Keratinocyte (primary cell): ENCODE measurements at regions not wholly inside any gene's neighbourhood (a gene's known extent, or its start where the extent isn't known, plus 50 kb on each side); places are given as distances from the start of the nearest gene placed in this dataset.

Experiments used
- DNase-seq: peaks from one replicate; pipeline ENCODE4 v3.0.0-alpha.2; 2011; ENCODE audit warnings: low read depth, missing footprints, low spot score
- FAIRE-seq: peaks from 2 replicates; lab custom pipeline; 2011; peaks lifted over from hg19 to GRCh38; lab: Jason Lieb, UNC
- H2AFZ ChIP-seq: 2 replicates; pipeline ENCODE4 v1.6.0; 2012; ENCODE audit warnings: low read length, control low read depth, inconsistent platforms; ENCODE audit not compliant: control insufficient read depth
- H3K27ac ChIP-seq: 2 replicates; pipeline ENCODE4 v1.5.1; 2011; ENCODE audit warnings: low read length; ENCODE audit not compliant: control insufficient read depth, insufficient read depth
- H3K27me3 ChIP-seq: 3 replicates; pipeline ENCODE4 v1.6.0; 2011; ENCODE audit warnings: low read length; ENCODE audit not compliant: control insufficient read depth, insufficient read depth; ENCODE audit errors: extremely low read depth
- H3K36me3 ChIP-seq, 2 experiments: 2 replicates in 1 of 2; 3 replicates in 1 of 2; pipeline ENCODE4 v1.5.1; 2011; ENCODE audit warnings: low read length in 2 of 2, mild to moderate bottlenecking in 1 of 2; ENCODE audit not compliant: control insufficient read depth in 2 of 2, insufficient read depth in 2 of 2; ENCODE audit errors: extremely low read depth in 1 of 2
- H3K4me1 ChIP-seq: 3 replicates; pipeline ENCODE4 v1.5.1; 2011; ENCODE audit warnings: low read length; ENCODE audit not compliant: control insufficient read depth, insufficient read depth; ENCODE audit errors: extremely low read depth
- H3K4me2 ChIP-seq: 3 replicates; pipeline ENCODE4 v1.6.0; 2011; ENCODE audit warnings: low read depth, low read length; ENCODE audit not compliant: control insufficient read depth, insufficient read depth; ENCODE audit errors: extremely low read depth
- H3K4me3 ChIP-seq, 3 experiments: fragments of 200-600 bp in 1 of 3; sonication (generic) in 1 of 3; 2 replicates in 2 of 3; 3 replicates in 1 of 3; pipeline ENCODE4 v1.5.1; 2011 to 2016; ENCODE audit warnings: low read length in 3 of 3, mild to moderate bottlenecking in 3 of 3, control low read depth in 2 of 3, inconsistent platforms in 1 of 3, low read depth in 1 of 3, mixed read lengths in 1 of 3, mixed run types in 1 of 3, moderate library complexity in 1 of 3; ENCODE audit not compliant: control insufficient read depth in 2 of 3, insufficient read depth in 2 of 3; ENCODE audit errors: extremely low read depth in 1 of 3
- H3K79me2 ChIP-seq: 2 replicates; pipeline ENCODE4 v1.6.0; 2012; ENCODE audit warnings: low read length; ENCODE audit not compliant: control insufficient read depth, insufficient read depth
- H3K9ac ChIP-seq: 3 replicates; pipeline ENCODE4 v1.6.0; 2011; ENCODE audit warnings: low read length; ENCODE audit not compliant: control insufficient read depth, insufficient read depth; ENCODE audit errors: extremely low read depth
- H3K9me1 ChIP-seq: 3 replicates; pipeline ENCODE4 v1.6.0; 2011; ENCODE audit warnings: low read length; ENCODE audit not compliant: control insufficient read depth, insufficient read depth; ENCODE audit errors: extremely low read depth
- H3K9me3 ChIP-seq: 2 replicates; pipeline ENCODE4 v1.5.1; 2012; ENCODE audit warnings: low read depth, low read length; ENCODE audit not compliant: control insufficient read depth
- H4K20me1 ChIP-seq: 3 replicates; pipeline ENCODE4 v1.6.0; 2011; ENCODE audit warnings: low read length; ENCODE audit not compliant: control insufficient read depth, insufficient read depth; ENCODE audit errors: extremely low read depth
- EZH2 ChIP-seq: IDR thresholded peaks from one replicate; pipeline ENCODE4 v1.6.1; 2012; ENCODE audit warnings: inconsistent platforms, mild to moderate bottlenecking, low read length, moderate library complexity
- dilution Hi-C: fragments of 300-500 bp; cut with MboI; formaldehyde crosslinking; loops from one replicate; pipeline ENCODE4 v1.7.0; 2020; ENCODE audit warnings: low sequenced_read_pairs; ENCODE audit not compliant: extremely low pct_ligation_motif_present
- TF ChIP-seq, protein P1 (sequence below), 3 experiments: IDR thresholded peaks in 1 of 3; conservative IDR thresholded peaks in 1 of 3; optimal IDR thresholded peaks in 1 of 3; 2 replicates in 2 of 3; 3 replicates in 1 of 3; pipeline versions ENCODE3 to v1.5.1; 2011; ENCODE audit warnings: low read length in 3 of 3, mild to moderate bottlenecking in 3 of 3, moderate library complexity in 2 of 3, control low read depth in 1 of 3, inconsistent platforms in 1 of 3; ENCODE audit not compliant: insufficient read depth in 2 of 3; ENCODE audit errors: extremely low read depth in 1 of 3

DNA sequence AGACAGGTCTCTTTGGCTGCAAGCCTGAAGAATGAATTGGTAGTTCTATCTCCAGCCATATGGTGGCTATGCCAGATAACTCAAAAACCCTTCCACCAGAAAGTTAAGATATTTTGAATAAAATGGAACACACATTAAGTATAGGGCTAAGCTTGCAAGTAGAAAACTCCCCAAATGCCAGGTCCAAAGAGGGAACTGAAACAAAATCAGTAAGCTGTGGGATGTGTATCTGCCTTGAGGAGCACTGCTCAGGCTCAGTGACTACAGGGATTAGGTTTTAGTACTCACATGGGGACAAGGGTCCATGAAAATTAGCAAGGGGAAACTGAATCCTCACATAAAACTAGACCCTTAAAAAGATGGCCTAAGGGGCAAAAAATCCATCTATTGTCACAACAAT is 115.7 kb upstream of the PMFBP1 start:
- TF ChIP-seq, protein P1, sequence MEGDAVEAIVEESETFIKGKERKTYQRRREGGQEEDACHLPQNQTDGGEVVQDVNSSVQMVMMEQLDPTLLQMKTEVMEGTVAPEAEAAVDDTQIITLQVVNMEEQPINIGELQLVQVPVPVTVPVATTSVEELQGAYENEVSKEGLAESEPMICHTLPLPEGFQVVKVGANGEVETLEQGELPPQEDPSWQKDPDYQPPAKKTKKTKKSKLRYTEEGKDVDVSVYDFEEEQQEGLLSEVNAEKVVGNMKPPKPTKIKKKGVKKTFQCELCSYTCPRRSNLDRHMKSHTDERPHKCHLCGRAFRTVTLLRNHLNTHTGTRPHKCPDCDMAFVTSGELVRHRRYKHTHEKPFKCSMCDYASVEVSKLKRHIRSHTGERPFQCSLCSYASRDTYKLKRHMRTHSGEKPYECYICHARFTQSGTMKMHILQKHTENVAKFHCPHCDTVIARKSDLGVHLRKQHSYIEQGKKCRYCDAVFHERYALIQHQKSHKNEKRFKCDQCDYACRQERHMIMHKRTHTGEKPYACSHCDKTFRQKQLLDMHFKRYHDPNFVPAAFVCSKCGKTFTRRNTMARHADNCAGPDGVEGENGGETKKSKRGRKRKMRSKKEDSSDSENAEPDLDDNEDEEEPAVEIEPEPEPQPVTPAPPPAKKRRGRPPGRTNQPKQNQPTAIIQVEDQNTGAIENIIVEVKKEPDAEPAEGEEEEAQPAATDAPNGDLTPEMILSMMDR (optimal IDR thresholded peaks at IDR 0.05 in 1 of 3, IDR thresholded peaks at IDR 0.05 in 1 of 3, conservative IDR thresholded peaks at IDR 0.05 in 1 of 3; ENCODE audit: extremely low read depth in 1 of 3, insufficient read depth in 2 of 3, low read length in 3 of 3) = no peak
- TF ChIP-seq EZH2 = no peak
- H3K4me1 ChIP-seq = peaks cover 58% of the 10 kb centered on the region

DNA sequence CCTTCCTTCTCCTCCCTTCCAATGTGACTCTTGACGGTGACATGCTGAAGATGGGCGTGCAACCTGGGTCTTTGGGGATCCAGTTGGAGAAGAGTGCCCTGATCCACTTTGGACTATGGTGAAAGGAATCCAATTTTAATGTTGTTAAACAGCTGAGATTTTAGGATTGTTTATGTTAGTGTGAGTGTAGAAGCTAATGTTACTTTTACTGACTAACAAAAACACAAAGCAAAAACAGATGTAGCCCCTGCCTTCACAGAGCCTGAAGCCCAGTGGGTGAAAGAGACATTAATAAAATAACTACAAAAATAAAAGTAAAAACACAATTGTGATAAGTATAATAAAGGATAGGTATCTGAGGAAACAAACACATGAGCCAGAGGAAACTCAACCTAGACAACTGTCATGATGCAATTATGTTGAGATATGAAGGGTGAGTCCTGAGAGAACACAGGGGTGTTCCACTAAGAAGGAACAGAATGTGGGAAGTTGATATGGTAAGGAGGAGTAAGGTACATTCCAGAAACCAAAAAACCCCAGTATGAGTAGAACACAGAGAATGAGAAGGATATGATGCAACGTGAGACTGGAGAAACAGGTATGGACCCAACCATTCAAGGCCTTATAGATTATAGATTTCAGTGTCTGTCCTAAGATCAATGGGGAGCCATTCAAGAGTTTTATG is 115.1 kb upstream of the PMFBP1 start:
- DNase-seq (peak; percentile 32), FAIRE-seq (no peak)
- H3K4me1 ChIP-seq = peaks cover 53% of the 10 kb centered on the region
- H3K79me2 ChIP-seq = no peaks in the 10 kb centered on the region
- H3K9me1 ChIP-seq = no peaks in the 10 kb centered on the region
- no peaks in the 10 kb centered on the region for H3K9me3 ChIP-seq
- H4K20me1 ChIP-seq = no peaks in the 10 kb centered on the region
- TF ChIP-seq EZH2 = no peak
- TF ChIP-seq, protein P1 (optimal IDR thresholded peaks at IDR 0.05 in 1 of 3, IDR thresholded peaks at IDR 0.05 in 1 of 3, conservative IDR thresholded peaks at IDR 0.05 in 1 of 3; ENCODE audit: extremely low read depth in 1 of 3, insufficient read depth in 2 of 3, low read length in 3 of 3) = no peak
- H3K4me3 ChIP-seq = no peak overlapping the region
- H3K4me2 ChIP-seq = peak overlapping the region; percentile 20
- peak overlapping the region; percentile 43 for H3K9ac ChIP-seq
- no peaks in the 10 kb centered on the region for H3K27me3 ChIP-seq
- dilution Hi-C loops = no loop called here
- peak overlapping the region; percentile 83 for H3K27ac ChIP-seq
- no peaks in the 10 kb centered on the region for H3K36me3 ChIP-seq
- peak overlapping the region; percentile 18 for H2AFZ ChIP-seq

More for the DNA sequence above, 115.7 kb upstream of the PMFBP1 start:
- Histone ChIP-seq H3K79me2 (no peaks in the 10 kb centered on the region), H3K36me3 (no peaks in the 10 kb centered on the region), H3K9me1 (no peaks in the 10 kb centered on the region), H2AFZ (no peak overlapping the region), H3K4me2 (peak overlapping the region; percentile 20), H3K27ac (peak overlapping the region; percentile 83), H3K9me3 (no peaks in the 10 kb centered on the region), H3K27me3 (no peaks in the 10 kb centered on the region), H3K4me3 (no peak overlapping the region), H3K9ac (no peak overlapping the region), H4K20me1 (no peaks in the 10 kb centered on the region)
- no peak for FAIRE-seq
- dilution Hi-C loops = no loop called here
- DNase-seq = no peak
